ENCODE measurements at regions not wholly inside any gene's neighbourhood (a gene's known extent, or its start where the extent isn't known, plus 50 kb on each side); places are given as distances from the start of the nearest gene placed in this dataset.
A peak's percentile ranks its signal among the peaks of the same experiment; 100 is the strongest.
"Not testable (repeated sequence)": the region's sequence is repeated elsewhere in the genome, so short reads cannot be mapped to it uniquely, and the experiment has no call there.

DNA sequence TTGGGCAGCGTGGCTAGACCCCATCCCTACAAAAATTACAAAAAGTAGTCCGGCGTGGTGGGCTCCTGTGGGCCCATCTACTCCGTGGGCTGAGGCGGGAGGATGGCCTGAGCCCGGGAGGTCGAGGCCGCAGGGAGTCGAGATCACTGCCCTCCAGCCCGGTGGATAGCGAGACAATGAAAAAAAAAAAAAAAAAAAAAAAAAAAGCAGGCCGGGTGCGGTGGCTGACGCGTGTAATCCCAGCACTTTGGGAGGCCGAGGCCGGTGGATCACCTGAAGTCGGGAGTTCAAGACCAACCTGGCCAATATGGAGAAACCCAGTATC, 110.5 kb upstream of the LPCAT1 start:
- peak overlapping the region; percentile 60 for H3K4me3 ChIP-seq (replicated peaks; ENCODE audit: low read depth, low read length)
- no peak for DNase-seq (ENCODE audit: low read depth)
- TF ChIP-seq, protein P1, sequence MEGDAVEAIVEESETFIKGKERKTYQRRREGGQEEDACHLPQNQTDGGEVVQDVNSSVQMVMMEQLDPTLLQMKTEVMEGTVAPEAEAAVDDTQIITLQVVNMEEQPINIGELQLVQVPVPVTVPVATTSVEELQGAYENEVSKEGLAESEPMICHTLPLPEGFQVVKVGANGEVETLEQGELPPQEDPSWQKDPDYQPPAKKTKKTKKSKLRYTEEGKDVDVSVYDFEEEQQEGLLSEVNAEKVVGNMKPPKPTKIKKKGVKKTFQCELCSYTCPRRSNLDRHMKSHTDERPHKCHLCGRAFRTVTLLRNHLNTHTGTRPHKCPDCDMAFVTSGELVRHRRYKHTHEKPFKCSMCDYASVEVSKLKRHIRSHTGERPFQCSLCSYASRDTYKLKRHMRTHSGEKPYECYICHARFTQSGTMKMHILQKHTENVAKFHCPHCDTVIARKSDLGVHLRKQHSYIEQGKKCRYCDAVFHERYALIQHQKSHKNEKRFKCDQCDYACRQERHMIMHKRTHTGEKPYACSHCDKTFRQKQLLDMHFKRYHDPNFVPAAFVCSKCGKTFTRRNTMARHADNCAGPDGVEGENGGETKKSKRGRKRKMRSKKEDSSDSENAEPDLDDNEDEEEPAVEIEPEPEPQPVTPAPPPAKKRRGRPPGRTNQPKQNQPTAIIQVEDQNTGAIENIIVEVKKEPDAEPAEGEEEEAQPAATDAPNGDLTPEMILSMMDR (IDR thresholded peaks at IDR 0.05; ENCODE audit: low read length, missing control alignments): no peak

DNA sequence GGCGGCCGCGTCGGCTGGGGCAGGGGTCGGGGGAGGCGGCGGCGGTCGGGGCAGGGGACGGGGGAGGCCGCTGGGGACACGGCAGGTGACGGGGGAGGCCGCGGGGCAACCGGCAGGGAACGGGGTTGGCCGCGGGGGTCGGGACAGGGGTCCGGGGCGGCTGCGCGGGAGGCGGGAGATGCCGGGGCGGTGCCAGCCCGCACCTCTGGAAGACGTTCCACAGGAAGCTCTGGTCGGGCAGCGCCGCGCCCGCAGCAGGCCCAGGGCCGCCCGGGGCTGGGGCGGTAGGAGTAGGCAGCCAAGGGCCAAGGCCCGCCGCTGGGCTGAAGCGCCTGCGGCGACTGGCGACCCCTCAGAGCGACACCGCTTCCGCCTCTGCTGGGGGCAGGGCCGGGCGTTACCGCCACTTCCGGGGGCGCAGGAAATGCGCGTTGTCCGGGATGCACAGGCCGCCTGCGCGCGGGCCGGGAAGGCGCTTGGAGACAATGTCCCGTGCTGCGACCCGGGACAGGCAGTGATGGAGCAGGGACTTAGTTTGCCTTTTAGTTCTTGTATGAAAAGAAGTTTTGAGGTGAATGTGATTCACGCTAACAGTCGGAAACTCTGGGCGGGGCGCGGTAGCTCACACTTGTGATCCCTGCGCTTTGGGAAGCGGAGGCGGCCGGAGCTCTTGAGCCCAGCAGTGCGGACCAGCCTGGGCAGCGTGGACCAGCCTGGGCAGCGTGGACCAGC, 110.0 kb upstream of the LPCAT1 start:
- peak overlapping the region; percentile 60 for H3K4me3 ChIP-seq (replicated peaks; ENCODE audit: low read depth, low read length)
- peak; percentile 74 for DNase-seq (ENCODE audit: low read depth)
- TF ChIP-seq, protein P1 (IDR thresholded peaks at IDR 0.05; ENCODE audit: low read length, missing control alignments): no peak

DNA sequence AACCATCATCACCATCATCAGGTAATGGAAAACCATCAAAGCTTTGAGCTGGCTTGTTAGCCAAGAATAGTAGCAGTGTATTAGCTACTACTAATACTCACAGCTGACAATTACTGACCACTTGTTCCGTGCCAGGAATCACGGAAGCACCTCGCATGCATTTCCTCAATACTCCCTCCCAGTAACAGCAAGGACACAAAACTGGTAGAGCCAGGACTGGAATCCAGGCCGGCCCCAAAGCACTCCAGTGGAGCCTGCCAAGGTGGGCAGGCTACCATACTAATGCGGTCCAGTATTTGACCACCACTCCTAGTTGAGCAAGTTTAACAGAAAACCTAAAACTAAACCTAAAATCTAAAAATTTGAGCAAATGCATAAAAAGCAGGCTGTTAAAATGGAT, 107.2 kb upstream of the LPCAT1 start:
- H3K4me3 ChIP-seq (replicated peaks; ENCODE audit: low read depth, low read length); DNase-seq (ENCODE audit: low read depth): not testable (repeated sequence)

DNA sequence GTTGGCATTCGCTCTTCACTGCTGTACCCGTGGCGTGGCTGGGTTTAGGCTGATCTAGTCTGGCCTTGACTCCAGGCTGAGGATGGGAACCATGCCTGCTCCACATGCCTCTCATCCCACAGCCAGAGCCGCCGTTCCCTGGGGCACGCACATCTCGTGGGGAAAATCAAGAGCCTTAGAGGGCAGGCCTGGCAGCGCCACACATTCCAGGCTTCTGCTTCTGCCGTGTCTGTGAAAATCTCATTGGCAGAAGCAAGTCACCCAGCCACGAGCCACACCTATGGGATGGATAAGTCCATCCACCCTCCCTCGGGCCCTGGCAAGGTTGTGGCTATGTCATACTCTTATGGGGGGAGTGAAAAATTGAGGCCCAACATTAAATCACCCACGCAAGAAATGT, 102.6 kb upstream of the LPCAT1 start:
- H3K4me3 ChIP-seq (replicated peaks; ENCODE audit: low read depth, low read length); DNase-seq (ENCODE audit: low read depth): not testable (repeated sequence)

DNA sequence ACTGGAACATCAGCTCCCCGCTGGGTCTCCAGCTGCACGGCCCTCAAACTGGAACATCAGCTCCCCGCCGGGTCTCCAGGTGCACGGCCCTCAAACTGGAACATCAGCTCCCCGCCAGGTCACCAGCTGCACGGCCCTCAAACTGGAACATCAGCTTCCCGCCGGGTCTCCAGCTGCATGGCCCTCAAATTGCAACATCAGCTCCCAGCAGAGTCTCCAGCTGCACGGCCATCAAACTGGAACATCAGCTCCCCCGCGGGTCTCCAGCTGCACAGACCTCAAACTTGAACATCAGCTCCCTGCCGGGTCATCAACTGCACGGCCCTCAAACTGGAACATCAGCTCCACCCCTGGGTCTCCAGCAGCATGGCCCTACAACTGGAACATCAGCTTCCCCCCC, 95.8 kb upstream of the LPCAT1 start:
- DNase-seq (ENCODE audit: low read depth); H3K4me3 ChIP-seq (replicated peaks; ENCODE audit: low read depth, low read length): not testable (repeated sequence)

DNA sequence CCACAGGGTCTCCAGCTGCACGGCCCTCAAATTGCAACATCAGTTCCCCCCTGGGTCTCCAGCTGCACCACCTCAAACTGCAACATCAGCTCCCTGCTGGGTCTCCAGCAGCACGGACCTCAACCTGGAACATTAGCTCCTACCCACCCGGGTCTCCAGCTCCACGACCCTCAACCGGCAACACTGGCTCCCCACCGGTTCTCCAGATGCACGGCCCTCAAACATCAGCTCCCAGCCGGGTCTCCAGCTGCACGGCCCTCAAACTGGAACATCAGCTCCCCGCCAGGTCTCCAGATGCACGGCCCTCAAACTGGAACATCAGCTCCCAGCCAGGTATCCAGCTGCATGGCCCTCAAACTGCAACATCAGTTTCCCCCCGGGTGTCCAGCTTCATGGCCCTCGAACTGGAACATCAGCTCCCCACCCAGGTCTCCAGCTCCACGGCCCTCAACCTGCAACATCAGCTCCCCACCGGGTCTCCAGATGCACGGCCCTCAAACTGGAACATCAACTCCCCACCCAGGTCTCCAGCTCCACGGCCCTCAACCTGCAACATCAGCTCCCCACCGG, 94.6 kb upstream of the LPCAT1 start:
- not testable (repeated sequence) for DNase-seq (ENCODE audit: low read depth); H3K4me3 ChIP-seq (replicated peaks; ENCODE audit: low read depth, low read length)

DNA sequence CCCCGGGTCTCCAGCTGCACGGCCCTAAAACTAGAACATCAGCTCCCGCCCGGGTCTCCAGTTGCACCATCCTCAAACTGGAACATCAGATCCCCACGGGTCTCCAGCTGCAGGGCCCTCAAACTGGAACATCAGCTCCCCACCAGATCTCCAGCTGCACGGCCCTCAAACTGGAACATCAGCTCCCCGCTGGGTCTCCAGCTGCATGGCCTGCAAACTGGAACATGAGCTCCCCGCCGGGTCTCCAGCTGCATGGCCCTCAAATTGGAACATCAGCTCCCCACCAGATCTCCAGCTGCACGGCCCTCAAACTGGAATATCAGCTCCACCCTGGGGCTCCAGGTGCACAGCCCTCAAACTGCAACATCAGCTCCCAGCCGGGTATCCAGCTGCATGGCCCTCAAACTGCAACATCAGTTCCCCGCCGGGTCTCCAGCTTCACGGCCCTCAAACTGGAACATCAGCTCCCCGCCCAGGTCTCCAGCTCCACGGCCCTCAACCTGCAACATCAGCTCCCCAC, 93.5 kb upstream of the LPCAT1 start:
- not testable (repeated sequence) for DNase-seq (ENCODE audit: low read depth); H3K4me3 ChIP-seq (replicated peaks; ENCODE audit: low read depth, low read length)

DNA sequence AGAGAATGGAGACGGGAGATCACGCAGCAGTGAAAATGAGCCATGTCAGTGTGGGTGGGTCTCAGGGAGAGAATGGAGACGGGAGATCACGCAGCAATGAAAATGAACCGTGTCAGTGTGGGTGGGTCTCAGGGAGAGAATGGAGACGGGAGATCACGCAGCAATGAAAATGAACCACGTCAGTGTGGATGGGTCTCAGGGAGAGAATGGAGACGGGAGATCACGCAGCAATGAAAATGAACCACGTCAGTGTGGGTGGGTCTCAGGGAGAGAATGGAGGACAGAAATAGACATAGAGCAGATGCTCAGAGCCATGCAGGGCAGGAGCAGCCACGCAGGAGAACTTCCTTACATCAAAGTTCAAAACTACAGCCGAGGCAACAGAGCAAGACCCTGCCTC, 89.8 kb upstream of the LPCAT1 start:
- not testable (repeated sequence) for H3K4me3 ChIP-seq (replicated peaks; ENCODE audit: low read depth, low read length); DNase-seq (ENCODE audit: low read depth)

DNA sequence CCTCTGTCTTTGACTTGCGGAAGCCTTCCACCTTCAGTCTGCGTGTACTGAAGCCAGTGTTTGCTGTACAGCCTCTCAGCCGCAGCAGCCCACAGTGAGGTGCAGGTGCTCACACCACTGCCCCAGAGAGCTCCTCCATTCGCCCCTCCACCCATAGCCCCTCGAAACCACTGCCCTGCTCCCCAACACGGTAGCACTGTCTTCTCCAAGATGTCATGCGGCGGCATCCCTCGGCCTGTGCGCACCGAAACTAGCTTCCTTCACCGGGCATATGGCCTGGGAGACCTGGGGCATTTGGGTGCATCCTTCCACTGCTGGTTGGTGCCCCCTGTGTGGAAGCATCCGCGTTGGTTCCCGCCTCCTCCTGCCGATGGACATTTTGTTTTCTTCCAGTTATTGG, 86.8 kb upstream of the LPCAT1 start:
- not testable (repeated sequence) for H3K4me3 ChIP-seq (replicated peaks; ENCODE audit: low read depth, low read length); DNase-seq (ENCODE audit: low read depth)

DNA sequence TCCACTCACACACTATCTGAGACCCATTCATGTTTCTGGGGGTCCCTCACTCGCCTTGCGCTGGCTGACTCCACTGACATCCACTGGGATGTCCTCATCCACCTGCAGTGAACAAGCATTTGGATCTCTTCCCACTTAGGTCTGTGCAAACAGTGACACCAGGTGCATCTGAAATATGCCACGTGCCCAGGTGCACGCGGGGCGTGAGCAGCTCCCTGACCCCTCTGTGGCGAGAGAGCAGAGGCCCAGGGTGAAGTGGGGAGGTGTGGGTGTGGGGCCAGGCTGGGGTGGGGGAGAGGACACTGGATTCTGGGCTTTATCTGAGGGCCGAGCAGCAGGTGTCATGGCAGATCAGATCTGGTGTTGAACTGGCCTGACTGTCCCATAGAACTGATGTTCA, 85.4 kb upstream of the LPCAT1 start:
- not testable (repeated sequence) for H3K4me3 ChIP-seq (replicated peaks; ENCODE audit: low read depth, low read length); DNase-seq (ENCODE audit: low read depth)

DNA sequence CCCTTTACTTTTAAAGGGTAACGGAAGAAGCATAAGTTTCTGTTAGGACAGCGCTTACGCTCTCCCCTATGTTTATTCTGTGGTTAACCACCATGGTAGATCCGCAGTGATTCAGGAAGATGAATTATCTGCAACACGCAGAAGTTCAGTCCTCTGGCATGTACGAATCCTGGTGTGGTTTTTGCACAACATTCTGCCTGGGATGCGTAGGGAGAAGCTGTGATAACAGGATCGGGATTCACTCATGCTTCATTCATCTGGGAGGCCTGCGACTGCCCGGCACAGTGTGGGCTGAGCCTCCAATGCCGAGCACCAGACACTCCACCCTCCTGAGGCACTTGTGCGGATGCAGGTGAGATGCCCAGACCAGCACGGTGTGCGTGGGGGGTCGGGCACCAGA, 84.6 kb upstream of the LPCAT1 start:
- not testable (repeated sequence) for H3K4me3 ChIP-seq (replicated peaks; ENCODE audit: low read depth, low read length)
- DNase-seq (ENCODE audit: low read depth): peak; percentile 71

DNA sequence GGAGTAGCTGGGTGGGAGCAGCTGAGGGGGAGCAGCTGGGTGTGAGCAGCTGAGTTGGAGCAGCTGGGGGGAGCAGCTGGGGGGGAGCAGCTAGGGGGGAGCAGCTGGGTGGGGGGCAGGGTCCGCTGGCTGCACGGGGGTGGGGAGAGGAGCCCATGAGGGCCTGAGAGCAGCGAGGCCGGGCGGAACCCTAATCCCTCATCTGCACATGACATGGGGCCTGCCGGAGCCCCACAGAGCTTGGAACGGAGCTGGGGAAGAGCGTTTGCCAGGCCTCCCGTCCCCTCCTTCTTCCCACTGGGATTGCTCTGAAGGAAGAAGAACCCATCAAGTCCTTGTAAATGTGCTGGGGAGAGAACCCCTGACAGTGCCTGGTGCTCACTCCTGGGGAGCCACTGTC, 83.2 kb upstream of the LPCAT1 start:
- not testable (repeated sequence) for H3K4me3 ChIP-seq (replicated peaks; ENCODE audit: low read depth, low read length); DNase-seq (ENCODE audit: low read depth)

DNA sequence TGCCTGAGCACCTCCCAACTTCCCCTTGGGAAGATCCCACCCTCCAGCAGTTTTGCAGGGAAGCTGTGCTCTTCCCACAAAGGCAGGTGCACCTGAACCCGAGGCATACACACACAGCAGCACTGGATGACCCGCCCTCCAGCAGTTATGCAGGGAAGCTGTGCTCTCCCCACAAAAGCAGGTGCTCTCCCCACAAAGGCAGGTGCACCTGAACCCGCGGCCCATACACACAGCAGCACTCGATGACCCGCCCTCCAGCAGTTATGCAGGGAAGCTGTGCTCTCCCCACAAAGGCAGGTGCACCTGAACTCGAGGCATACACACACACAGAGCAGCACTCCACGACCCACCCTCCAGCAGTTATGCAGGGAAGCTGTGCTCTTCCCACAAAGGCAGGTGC, 80.2 kb upstream of the LPCAT1 start:
- not testable (repeated sequence) for H3K4me3 ChIP-seq (replicated peaks; ENCODE audit: low read depth, low read length); DNase-seq (ENCODE audit: low read depth)

DNA sequence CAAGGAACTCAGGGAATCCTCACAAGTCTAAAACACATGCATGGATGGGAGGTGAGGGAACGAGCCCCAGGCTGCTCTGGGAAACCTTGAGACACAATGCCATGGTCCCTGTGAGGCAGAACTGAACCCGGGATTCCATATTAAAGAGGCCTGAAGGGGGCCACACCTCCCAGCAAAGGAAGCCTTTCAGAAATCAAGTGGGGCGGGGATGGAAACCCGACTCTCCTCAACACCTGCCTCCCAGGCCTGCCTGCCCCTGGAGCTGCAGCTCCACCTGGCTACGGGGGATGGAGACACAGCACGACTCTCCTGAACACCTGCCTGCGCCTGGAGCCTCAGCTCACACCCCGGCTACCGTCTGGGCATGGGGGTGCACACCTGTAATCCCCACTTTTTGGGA, 77.8 kb upstream of the LPCAT1 start:
- H3K4me3 ChIP-seq (replicated peaks; ENCODE audit: low read depth, low read length); DNase-seq (ENCODE audit: low read depth): not testable (repeated sequence)

Data from fibroblast of pulmonary artery (primary cell).